Mesodermal cell (in vitro differentiated cells): ENCODE measurements at regions not wholly inside any gene's neighbourhood (a gene's known extent, or its start where the extent isn't known, plus 50 kb on each side); places are given as distances from the start of the nearest gene placed in this dataset.

ENCODE experiments used
- H3K27ac ChIP-seq: 2 replicates; pipeline ENCODE4 v1.7.0; 2013; ENCODE audit warnings: mild to moderate bottlenecking, low read depth, low read length, moderate library complexity; ENCODE audit not compliant: severe bottlenecking
- H3K36me3 ChIP-seq: 2 replicates; pipeline ENCODE4 v1.7.1; 2013; ENCODE audit warnings: mild to moderate bottlenecking, low read length, moderate library complexity; ENCODE audit not compliant: control insufficient read depth, insufficient read depth
- H3K4me1 ChIP-seq: one replicate; pipeline ENCODE4 v1.7.1; 2013; ENCODE audit warnings: mild to moderate bottlenecking, low read length; ENCODE audit not compliant: insufficient read depth, control insufficient read depth, poor library complexity, severe bottlenecking
- H3K4me3 ChIP-seq: 2 replicates; pipeline ENCODE4 v1.7.0; 2013; ENCODE audit warnings: low read length, control low read depth, mild to moderate bottlenecking; ENCODE audit not compliant: insufficient read depth, poor library complexity, severe bottlenecking; ENCODE audit errors: extremely low read depth
- H3K9me3 ChIP-seq: 2 replicates; pipeline ENCODE4 v1.7.1; 2013; ENCODE audit warnings: mild to moderate bottlenecking, low read length, moderate library complexity; ENCODE audit not compliant: control insufficient read depth
- WGBS, 2 experiments: methylation state at CpG; one replicate each; pipeline ENCODE4 v1.1.5; 2013; ENCODE audit warnings: missing lambda C conversion rate in 2 of 2; ENCODE audit not compliant: insufficient coverage in 2 of 2; 5-methylcytosine and 5-hydroxymethylcytosine counted together

GRCh38 chr12:125311050-125311449, 245.8 kb downstream of the AACS start:
- Histone ChIP-seq H3K27ac (no peak overlapping the region), H3K9me3 (no peaks in the 10 kb centered on the region), H3K4me3 (no peak overlapping the region), H3K4me1 (peaks cover 14% of the 10 kb centered on the region), H3K36me3 (no peaks in the 10 kb centered on the region)
- 90 to 91% methylated on average over 2 to 6 of the region's 7 CpGs for WGBS, 2 experiments

GRCh38 chr12:125312471-125312870, 247.2 kb downstream of the AACS start:
- WGBS, 2 experiments = 89 to 96% methylated on average over 3 of the region's 3 CpGs
- no peak overlapping the region for H3K4me3 ChIP-seq
- H3K27ac ChIP-seq = no peak overlapping the region
- H3K4me1 ChIP-seq = peaks cover 14% of the 10 kb centered on the region
- H3K36me3 ChIP-seq = no peaks in the 10 kb centered on the region
- H3K9me3 ChIP-seq = no peaks in the 10 kb centered on the region

DNA sequence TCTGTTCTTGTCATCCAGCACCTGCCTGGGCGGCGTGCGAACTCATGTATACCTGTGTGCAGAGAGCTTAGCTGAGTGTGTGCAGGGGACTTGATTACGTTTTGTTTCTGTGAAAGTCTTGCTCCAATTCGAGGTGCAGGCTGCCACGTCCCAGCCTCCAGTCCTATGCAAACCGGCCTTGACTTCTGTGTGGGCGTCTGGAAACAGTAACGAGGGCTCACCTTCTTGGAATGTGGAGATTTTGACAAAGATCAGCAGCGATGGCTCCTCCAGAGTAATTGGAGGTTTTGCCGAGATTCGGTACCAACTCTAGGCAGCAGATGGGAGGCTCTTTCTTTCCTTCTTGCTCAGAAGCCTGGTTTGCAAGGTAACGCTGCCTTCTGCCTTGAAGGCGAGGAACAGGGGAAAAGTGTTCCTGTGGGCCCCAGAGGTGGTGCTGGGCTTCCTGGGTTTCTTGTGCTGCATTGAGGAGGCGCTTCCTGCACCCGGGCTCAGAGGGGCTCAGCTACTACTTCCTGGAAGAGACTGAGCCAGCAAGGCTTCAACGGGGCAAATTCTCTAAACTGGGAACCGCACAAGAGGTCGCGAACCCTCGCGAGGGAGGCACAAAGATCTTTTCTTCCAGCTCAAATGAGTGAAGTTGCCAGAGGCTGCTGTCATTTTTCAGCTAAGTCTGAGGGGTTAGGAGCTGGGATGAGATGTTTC, 249.0 kb downstream of the AACS start:
- H3K4me3 ChIP-seq = no peak overlapping the region
- H3K36me3 ChIP-seq = no peaks in the 10 kb centered on the region
- 34 to 42% methylated on average over 19 to 21 of the region's 22 CpGs for WGBS, 2 experiments
- H3K9me3 ChIP-seq = no peaks in the 10 kb centered on the region
- H3K27ac ChIP-seq = peak overlapping the region; percentile 57
- peaks cover 14% of the 10 kb centered on the region for H3K4me1 ChIP-seq

DNA sequence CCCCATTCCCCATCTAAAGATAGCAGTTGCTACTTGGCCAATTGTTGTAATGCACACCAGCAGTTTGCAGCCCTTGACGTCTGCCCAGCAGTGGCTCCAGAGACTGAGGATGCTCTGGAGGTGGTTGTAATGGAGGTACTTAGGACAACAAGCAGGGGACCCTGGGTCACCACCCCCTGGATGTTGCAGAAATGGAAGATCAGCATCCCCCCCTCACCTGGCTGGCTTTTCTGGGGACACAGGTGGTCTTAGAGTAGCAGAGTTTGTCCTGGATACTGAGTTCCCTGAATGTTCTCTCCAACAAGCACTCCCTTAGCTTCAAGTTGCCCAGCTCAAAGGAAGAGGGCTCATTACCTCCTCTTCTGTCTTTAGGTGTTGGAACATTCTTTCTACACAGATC, 250.5 kb downstream of the AACS start:
- WGBS, 2 experiments = 100% methylated on average over 1 of the region's 1 CpG
- H3K9me3 ChIP-seq = no peaks in the 10 kb centered on the region
- peaks cover 14% of the 10 kb centered on the region for H3K4me1 ChIP-seq
- no peaks in the 10 kb centered on the region for H3K36me3 ChIP-seq
- H3K27ac ChIP-seq = no peak overlapping the region
- no peak overlapping the region for H3K4me3 ChIP-seq

DNA sequence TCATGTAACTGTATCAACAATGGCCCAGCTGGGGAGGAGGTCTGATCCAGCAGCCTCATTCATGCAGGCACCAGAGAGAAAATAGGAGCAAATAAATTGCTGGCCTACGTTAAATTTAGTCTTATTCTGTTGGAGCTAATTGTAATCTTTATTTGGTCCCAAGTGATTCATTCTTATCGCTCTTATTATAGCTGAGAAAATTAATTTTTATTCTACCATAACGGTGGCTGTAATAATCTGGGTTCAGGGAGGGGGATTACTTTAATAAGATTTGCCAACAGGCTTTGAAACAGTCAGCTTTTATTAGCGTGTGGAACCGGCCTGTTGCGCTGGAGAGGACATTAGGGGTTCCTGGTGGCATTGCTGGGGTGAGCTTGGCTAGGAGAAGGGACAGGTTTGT, 254.9 kb downstream of the AACS start:
- WGBS, 2 experiments = 80 to 81% methylated on average over 3 to 4 of the region's 6 CpGs
- Histone ChIP-seq H3K27ac (no peak overlapping the region), H3K36me3 (no peaks in the 10 kb centered on the region), H3K9me3 (no peaks in the 10 kb centered on the region), H3K4me1 (no peaks in the 10 kb centered on the region), H3K4me3 (no peak overlapping the region)

DNA sequence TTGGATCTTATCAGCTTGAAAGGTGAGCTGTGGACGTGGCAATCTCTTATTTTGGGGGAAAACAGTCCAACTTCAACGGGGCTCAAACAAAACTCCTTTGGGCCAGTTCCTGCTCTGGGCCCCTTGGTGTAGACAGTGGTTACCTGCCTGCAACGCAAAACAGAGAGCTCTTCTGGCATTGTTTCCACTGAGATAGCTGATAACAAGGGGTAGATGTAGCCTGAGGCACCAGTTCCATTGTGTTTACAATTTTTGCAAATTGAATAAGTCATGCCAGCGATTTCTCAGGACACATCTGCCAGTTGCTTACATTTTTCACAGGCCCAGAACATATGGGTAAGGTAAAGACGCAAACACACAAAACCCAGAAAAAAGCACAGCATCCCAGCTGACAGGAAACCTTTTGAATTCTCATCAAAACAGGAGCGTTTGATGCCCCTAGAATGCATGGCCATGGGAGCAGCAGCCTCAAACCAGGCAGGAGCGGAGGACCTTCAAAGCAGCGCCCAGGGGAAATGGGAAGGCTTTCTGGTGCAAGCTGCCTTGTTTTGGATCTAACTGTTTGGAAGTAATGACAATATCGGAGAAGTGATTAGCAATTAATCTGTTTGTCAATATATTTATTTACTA, 259.7 kb downstream of the AACS start:
- Histone ChIP-seq H3K27ac (no peak overlapping the region), H3K4me3 (no peak overlapping the region), H3K9me3 (peaks cover 10% of the 10 kb centered on the region), H3K36me3 (no peaks in the 10 kb centered on the region), H3K4me1 (peaks cover 8% of the 10 kb centered on the region)
- 77 to 79% methylated on average over 6 to 8 of the region's 9 CpGs for WGBS, 2 experiments

DNA sequence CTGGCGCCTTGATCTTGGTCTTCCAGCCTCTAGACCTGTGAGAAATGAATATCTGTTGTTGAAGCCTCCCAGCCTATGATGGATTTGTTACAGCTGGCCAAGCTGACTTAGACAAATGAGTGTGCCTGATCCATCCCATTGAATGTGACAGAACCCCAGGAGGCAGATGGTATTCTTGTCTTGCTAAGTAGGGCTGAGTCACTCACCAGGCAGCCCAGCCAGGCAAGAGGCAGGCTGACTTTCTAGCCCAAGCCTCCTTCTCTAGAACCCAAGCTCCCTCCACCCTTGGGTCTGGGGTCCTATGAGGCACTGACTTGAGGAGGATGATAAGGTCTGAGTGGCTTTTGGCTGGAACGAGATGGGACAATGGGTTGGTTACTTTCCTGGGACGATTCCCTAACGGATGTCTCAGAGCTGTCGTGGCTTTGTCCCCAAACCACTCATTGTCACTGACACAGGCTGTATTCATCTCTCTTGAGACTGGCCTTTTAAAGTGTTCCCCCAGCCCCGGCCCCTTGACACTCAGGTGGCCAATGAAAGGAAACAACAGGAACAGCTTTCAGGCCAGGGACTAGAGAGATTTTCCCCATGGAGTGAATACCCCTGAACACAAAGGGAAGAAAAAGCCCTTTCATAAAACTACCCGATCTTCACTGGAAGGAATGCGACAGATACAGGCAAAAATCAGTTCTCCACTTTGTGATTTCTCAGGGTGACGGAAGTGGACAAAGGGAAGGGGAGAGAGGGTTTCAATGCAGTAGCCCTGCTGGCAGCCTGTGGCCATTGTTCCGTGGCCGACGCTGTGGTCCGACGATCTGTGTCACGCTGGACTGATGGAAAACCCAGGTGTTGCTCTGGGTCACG, 264.2 kb downstream of the AACS start:
- Histone ChIP-seq H3K4me1 (peaks cover 8% of the 10 kb centered on the region), H3K27ac (peak overlapping the region; percentile 10), H3K9me3 (peaks cover 10% of the 10 kb centered on the region), H3K36me3 (no peaks in the 10 kb centered on the region), H3K4me3 (no peak overlapping the region)
- WGBS, 2 experiments = 56 to 65% methylated on average over 12 to 13 of the region's 16 CpGs

- no peaks in the 10 kb centered on the region for H3K36me3 ChIP-seq
- WGBS, 2 experiments = 1 to 2% methylated on average over 28 to 30 of the region's 30 CpGs
- H3K9me3 ChIP-seq = peaks cover 10% of the 10 kb centered on the region
- peak overlapping the region; percentile 45 for H3K4me3 ChIP-seq
- H3K27ac ChIP-seq = no peak overlapping the region
- peaks cover 8% of the 10 kb centered on the region for H3K4me1 ChIP-seq
Measured at GRCh38 chr12:125330645-125331341, 265.6 kb downstream of the AACS start.

- Histone ChIP-seq H3K36me3 (no peaks in the 10 kb centered on the region), H3K9me3 (peaks cover 10% of the 10 kb centered on the region), H3K27ac (no peak overlapping the region), H3K4me3 (peak overlapping the region; percentile 45), H3K4me1 (peaks cover 8% of the 10 kb centered on the region)
- WGBS, 2 experiments = 15 to 27% methylated on average over 10 of the region's 16 CpGs
Measured at GRCh38 chr12:125331342-125332052, 266.3 kb downstream of the AACS start.

DNA sequence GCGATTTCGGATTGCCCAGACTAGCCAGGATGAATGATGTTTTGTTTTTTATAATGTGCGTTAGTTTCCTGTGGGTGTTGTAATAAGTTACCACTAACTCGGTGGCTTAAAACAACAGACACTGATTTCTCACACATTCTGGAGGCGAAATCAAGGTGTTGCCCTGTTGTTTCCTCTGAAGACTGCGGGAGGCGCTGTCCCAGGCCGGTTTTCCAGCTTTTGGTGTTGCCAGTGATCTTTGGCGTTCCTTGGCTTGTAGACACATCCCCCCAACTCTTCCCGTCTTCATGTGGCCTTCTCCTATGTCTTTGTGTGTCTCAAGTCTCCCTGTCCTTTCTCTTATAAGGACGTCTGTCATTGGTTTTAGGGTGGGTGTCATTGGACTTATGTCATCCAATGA, 267.7 kb downstream of the AACS start:
- peaks cover 9% of the 10 kb centered on the region for H3K9me3 ChIP-seq
- no peaks in the 10 kb centered on the region for H3K36me3 ChIP-seq
- no peak overlapping the region for H3K27ac ChIP-seq
- WGBS, 2 experiments = 79 to 83% methylated on average over 8 to 10 of the region's 11 CpGs
- H3K4me1 ChIP-seq = peaks cover 8% of the 10 kb centered on the region
- no peak overlapping the region for H3K4me3 ChIP-seq
